Transverse colon (tissue), 4 donors: ENCODE measurements at regions not wholly inside any gene's neighbourhood (a gene's known extent, or its start where the extent isn't known, plus 50 kb on each side); places are given as distances from the start of the nearest gene placed in this dataset.
"Not testable (repeated sequence)": the region's sequence is repeated elsewhere in the genome, so short reads cannot be mapped to it uniquely, and the experiment has no call there.

Experiments used
- DNase-seq: peaks from one replicate; pipeline ENCODE4 v3.0.0-alpha.2; 2019
- H3K27ac ChIP-seq, 4 donors: fragments of 200-600 bp; sonication (generic); 2 replicates each; pipeline ENCODE4 v1.5.1; 2016 to 2018; ENCODE audit warnings: inconsistent platforms in 4 of 4
- H3K27me3 ChIP-seq: fragments of 200-600 bp; sonication (generic); 2 replicates; pipeline ENCODE4 v1.5.1; 2017; ENCODE audit warnings: inconsistent platforms
- H3K36me3 ChIP-seq, 4 donors: fragments of 200-600 bp; sonication (generic); 2 replicates each; pipeline ENCODE4 v1.5.1; 2017 to 2019; ENCODE audit warnings: inconsistent platforms in 4 of 4
- H3K4me1 ChIP-seq, 4 donors: fragments of 200-600 bp; sonication (generic); 2 replicates each; pipeline ENCODE4 v1.5.1; 2017 to 2020; ENCODE audit warnings: inconsistent platforms in 4 of 4
- H3K4me3 ChIP-seq, 4 donors: fragments of 200-600 bp; sonication (generic); 1 replicate in 1 of 4; 2 replicates in 3 of 4; pipeline versions ENCODE4 v1.5.1 to v1.6.1; 2017 to 2019; ENCODE audit warnings: inconsistent platforms in 4 of 4
- H3K9me3 ChIP-seq, 2 donors: fragments of 200-600 bp; sonication (generic); 2 replicates each; pipeline ENCODE4 v1.5.1; 2017 to 2019; ENCODE audit warnings: inconsistent platforms in 2 of 2
- EP300 ChIP-seq: sonication (generic); formaldehyde crosslinking; IDR thresholded peaks from one replicate; pipeline ENCODE4 v1.6.1; 2017; ENCODE audit warnings: antibody characterized with exemption, low read depth
- POLR2A ChIP-seq: fragments of 450-650 bp; IDR thresholded peaks from one replicate; pipeline ENCODE4 v1.6.1; 2016; ENCODE audit warnings: antibody characterized with exemption, mild to moderate bottlenecking, moderate library complexity
- POLR2AphosphoS5 ChIP-seq, 3 donors: sonication (generic); formaldehyde crosslinking; IDR thresholded peaks; one replicate each; pipeline ENCODE4 v1.6.1; 2016; ENCODE audit warnings: antibody characterized with exemption in 3 of 3
- whole genome bisulfite sequencing, 2 donors: methylation state at CpG; one replicate each; pipeline ENCODE4 v1.1.5; 2018; ENCODE audit warnings: low coverage in 1 of 2; 5-methylcytosine and 5-hydroxymethylcytosine counted together
- in situ Hi-C, 4 donors: fragments of 200-750 bp; cut with MboI; loops; one replicate each; pipeline versions ENCODE4 v1.15.0 to v1.15.1; 2017; ENCODE audit warnings: low sequenced_read_pairs in 3 of 4, low pct_ligation_motif_present in 1 of 4, low pct_unique_long_range_greater_than_20kb in 1 of 4
- intact Hi-C: fragments of 100-400 bp; cut with DNase I; formaldehyde crosslinking; loops from one replicate; pipeline ENCODE4 v1.15.1; 2023; ENCODE audit warnings: low total_unique reads
- TF ChIP-seq, protein P1 (sequence below), 5 experiments: fragments of 200-600 bp in 3 of 5; fragments of 450-650 bp in 2 of 5; sonication (generic) in 3 of 5; IDR thresholded peaks; 1 replicate in 2 of 5; 2 replicates in 3 of 5; pipeline ENCODE4 v1.5.1; 2016 to 2017; ENCODE audit warnings: antibody characterized with exemption in 5 of 5, inconsistent platforms in 3 of 5, mild to moderate bottlenecking in 2 of 5, moderate library complexity in 1 of 5

DNA sequence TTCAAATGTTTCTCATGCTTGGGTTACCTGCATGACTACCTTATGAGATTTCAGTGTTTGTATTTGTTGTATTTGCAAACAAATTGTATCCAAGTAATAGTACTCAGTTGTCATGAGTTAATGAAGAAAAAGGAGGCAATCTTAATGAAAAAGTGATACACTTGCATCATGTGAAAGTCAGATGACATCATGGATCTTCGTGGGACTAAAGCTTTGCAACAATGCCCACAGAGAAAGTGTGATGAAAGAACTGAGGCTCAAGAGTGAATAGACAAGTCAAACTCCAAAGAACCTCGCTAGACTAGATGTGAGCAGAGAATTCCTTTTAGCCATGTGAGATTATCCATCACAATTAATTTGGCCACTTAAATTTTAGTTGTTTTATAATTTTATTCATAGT lies 75.4 kb upstream of the ADRB2 start:
- WGBS, 2 donors = 59 to 70% methylated on average over 2 of the region's 2 CpGs
- DNase-seq = no peak
- no peak overlapping the region for H3K27ac ChIP-seq
- H3K27me3 ChIP-seq = no peaks in the 10 kb centered on the region
- H3K9me3 ChIP-seq = peaks cover 2 to 15% of the 10 kb centered on the region in 2 donors
- TF ChIP-seq, protein P1, sequence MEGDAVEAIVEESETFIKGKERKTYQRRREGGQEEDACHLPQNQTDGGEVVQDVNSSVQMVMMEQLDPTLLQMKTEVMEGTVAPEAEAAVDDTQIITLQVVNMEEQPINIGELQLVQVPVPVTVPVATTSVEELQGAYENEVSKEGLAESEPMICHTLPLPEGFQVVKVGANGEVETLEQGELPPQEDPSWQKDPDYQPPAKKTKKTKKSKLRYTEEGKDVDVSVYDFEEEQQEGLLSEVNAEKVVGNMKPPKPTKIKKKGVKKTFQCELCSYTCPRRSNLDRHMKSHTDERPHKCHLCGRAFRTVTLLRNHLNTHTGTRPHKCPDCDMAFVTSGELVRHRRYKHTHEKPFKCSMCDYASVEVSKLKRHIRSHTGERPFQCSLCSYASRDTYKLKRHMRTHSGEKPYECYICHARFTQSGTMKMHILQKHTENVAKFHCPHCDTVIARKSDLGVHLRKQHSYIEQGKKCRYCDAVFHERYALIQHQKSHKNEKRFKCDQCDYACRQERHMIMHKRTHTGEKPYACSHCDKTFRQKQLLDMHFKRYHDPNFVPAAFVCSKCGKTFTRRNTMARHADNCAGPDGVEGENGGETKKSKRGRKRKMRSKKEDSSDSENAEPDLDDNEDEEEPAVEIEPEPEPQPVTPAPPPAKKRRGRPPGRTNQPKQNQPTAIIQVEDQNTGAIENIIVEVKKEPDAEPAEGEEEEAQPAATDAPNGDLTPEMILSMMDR (IDR thresholded peaks at IDR 0.05) = no peak
- no peak for TF ChIP-seq POLR2A
- TF ChIP-seq POLR2AphosphoS5 (IDR thresholded peaks at IDR 0.05) = no peak
- TF ChIP-seq EP300 = no peak
- peaks cover 0 to 6% (median 0%) of the 10 kb centered on the region in 4 donors for H3K4me1 ChIP-seq
- no peaks in the 10 kb centered on the region for H3K36me3 ChIP-seq
- intact Hi-C loops (no loop called here), in situ Hi-C loops (no loop called here)
- no peak overlapping the region for H3K4me3 ChIP-seq

DNA sequence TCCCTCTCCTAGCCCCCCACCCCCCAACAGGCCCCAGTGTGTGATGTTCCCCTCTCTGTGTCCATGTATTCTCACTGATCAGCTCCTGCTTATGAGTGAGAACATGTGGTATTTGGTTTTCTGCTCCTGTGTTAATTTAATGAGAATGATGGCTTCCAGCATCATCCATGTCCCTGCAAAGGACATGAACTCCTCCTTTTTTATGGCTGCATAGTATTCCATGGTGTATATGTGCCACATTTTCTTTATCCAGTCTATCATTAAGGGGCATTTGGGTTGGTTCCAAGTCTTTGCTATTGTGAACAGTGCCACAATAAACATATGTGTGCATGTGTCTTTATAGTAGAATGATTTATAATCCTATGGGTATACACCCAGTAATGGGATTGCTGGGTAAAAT lies 74.0 kb upstream of the ADRB2 start:
- in situ Hi-C loops, intact Hi-C loops, H3K36me3 ChIP-seq: not testable (repeated sequence)

DNA sequence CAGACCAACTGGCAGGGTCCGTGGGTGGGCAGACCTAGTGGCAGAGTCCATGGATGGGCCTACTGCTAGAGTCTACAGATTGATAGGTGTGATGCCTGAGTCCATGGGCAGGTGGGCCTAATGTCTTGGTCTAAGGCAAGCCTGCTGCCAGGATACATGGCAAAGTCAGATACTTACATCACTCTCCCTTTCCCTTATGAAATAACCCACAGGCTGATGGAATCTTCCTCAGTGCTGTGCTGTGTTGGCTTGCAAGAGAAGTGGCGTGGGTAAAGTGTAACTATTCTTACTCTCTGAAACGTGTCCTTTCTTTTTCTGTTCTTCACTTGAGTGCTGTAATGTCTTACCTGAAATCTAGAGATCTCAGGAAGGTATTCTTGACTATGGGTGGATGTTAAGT lies 67.3 kb upstream of the ADRB2 start:
- intact Hi-C loops = no loop called here
- Histone ChIP-seq H3K4me3 (no peak overlapping the region), H3K36me3 (no peaks in the 10 kb centered on the region), H3K9me3 (peaks cover 6 to 16% of the 10 kb centered on the region in 2 donors), H3K27me3 (no peaks in the 10 kb centered on the region), H3K4me1 (no peaks in the 10 kb centered on the region), H3K27ac (no peak overlapping the region)
- WGBS, 2 donors = 72 to 80% methylated on average over 1 to 3 of the region's 3 CpGs
- DNase-seq = no peak
- TF ChIP-seq, protein P1 (IDR thresholded peaks at IDR 0.05) = no peak
- in situ Hi-C loops = no loop called here

More for the DNA sequence above, 74.0 kb upstream of the ADRB2 start:
- H3K27ac ChIP-seq, DNase-seq, H3K27me3 ChIP-seq, H3K4me1 ChIP-seq, H3K4me3 ChIP-seq: not testable (repeated sequence)
- peaks cover 2 to 16% of the 10 kb centered on the region in 2 donors for H3K9me3 ChIP-seq

DNA sequence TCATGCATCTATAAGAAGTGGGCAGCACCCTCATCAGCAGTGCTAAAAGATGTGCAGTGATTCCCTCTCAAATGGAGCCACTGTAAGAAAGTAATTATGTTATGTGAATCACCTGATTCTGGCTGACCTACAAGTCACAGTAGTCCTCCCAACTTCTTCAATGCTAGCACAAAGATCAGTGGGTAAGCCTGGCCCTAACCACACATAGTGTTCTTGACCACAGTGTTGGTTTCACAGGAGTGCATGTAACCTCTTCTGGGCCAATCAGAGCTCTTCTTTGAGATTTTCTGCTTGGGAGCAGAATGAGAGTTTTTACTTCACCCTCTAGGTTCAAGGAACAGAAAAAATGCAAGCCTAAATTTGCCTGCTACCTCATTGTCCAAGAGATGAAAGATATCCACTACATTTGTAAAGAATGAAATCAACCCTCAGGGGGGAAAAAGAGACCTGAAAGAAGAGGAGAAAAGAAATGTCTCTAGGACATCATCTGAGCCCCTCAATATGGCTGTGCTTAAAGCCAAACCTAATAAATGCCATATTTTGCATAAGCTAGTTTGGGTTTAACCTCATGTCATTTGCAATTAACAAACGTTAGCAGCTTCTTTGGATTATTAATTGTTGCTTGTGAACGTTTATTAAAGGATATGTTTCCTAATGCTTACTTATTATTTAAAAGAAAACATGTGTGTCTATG lies 65.3 kb upstream of the ADRB2 start:
- Histone ChIP-seq H3K9me3 (peaks cover under 1 to 4% of the 10 kb centered on the region in 2 donors), H3K27ac (no peak overlapping the region), H3K36me3 (no peaks in the 10 kb centered on the region), H3K27me3 (no peaks in the 10 kb centered on the region), H3K4me1 (no peaks in the 10 kb centered on the region), H3K4me3 (no peak overlapping the region)
- in situ Hi-C loops (no loop called here), intact Hi-C loops (loop anchor here (5.0 kb wide), 1 partner anchor 1511 kb away; no protein-coding TSS in a partner anchor)
- DNase-seq = no peak
- no peak for TF ChIP-seq POLR2AphosphoS5 (IDR thresholded peaks at IDR 0.05)
- TF ChIP-seq EP300 = no peak
- TF ChIP-seq, protein P1 (IDR thresholded peaks at IDR 0.05) = no peak
- no peak for TF ChIP-seq POLR2A
- 46 to 64% methylated on average over 2 of the region's 2 CpGs for WGBS, 2 donors

DNA sequence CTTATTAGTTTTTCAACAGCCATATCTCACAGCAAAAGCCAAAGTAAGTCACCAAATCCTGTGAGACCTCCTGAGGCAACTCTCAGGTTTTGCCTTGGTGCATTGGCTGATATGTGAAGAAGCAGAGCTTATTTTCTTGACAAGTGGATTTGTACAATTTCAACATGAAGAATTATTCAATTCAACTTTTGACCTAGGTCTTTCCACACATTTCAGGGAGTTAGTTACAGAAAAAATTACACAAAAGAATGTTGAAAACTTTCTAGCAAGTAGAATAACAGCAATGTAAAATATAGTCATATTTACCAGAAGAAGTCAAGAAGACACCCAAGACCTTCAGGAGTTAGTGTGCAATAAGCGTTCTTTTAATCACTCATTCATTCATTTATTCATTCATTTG lies 62.4 kb upstream of the ADRB2 start:
- H3K27me3 ChIP-seq = no peaks in the 10 kb centered on the region
- no peaks in the 10 kb centered on the region for H3K36me3 ChIP-seq
- DNase-seq = no peak
- H3K4me1 ChIP-seq = no peaks in the 10 kb centered on the region
- TF ChIP-seq, protein P1 (IDR thresholded peaks at IDR 0.05) = no peak
- TF ChIP-seq POLR2A = no peak
- TF ChIP-seq EP300 = no peak
- TF ChIP-seq POLR2AphosphoS5 (IDR thresholded peaks at IDR 0.05) = no peak
- intact Hi-C loops = loop anchor here (5.0 kb wide), 1 partner anchor 1508 kb away; no protein-coding TSS in a partner anchor
- in situ Hi-C loops = no loop called here
- no peaks in the 10 kb centered on the region for H3K9me3 ChIP-seq
- H3K4me3 ChIP-seq = no peak overlapping the region
- 75 to 80% methylated on average over 1 of the region's 1 CpG for WGBS, 2 donors
- H3K27ac ChIP-seq = no peak overlapping the region
